CD4-positive, CD25-positive, alpha-beta regulatory T cell (primary cell): ENCODE measurements at regions not wholly inside any gene's neighbourhood (a gene's known extent, or its start where the extent isn't known, plus 50 kb on each side); places are given as distances from the start of the nearest gene placed in this dataset.

Experiments
- ATAC-seq, 2 donors: fragments of 150-1000 bp; cut with Tn5 transposase; one replicate each; pipeline ENCODE4 v1.10.0; 2021; ENCODE audit warnings: low read depth in 2 of 2, moderate number of reproducible peaks in 2 of 2, moderate library complexity in 1 of 2
- DNase-seq, 3 donors: peaks; one replicate each; pipeline versions ENCODE4 v3.0.0 to v3.0.0-alpha.2; 2012 to 2022; ENCODE audit warnings: mixed read lengths in 1 of 3
- H3K27ac ChIP-seq: one replicate; pipeline ENCODE4 v1.7.0; 2013; ENCODE audit warnings: mild to moderate bottlenecking, low read length; ENCODE audit not compliant: insufficient read depth, poor library complexity, severe bottlenecking
- H3K27me3 ChIP-seq: one replicate; pipeline ENCODE4 v1.7.0; 2013; ENCODE audit warnings: low read length; ENCODE audit not compliant: control insufficient read depth, insufficient read depth
- H3K36me3 ChIP-seq: one replicate; pipeline ENCODE4 v1.7.0; 2013; ENCODE audit warnings: mild to moderate bottlenecking, low read length, moderate library complexity; ENCODE audit not compliant: control insufficient read depth, insufficient read depth
- H3K4me1 ChIP-seq: 2 replicates; pipeline ENCODE4 v1.7.0; 2013; ENCODE audit warnings: mild to moderate bottlenecking, low read length; ENCODE audit not compliant: insufficient read depth, control insufficient read depth, poor library complexity, severe bottlenecking
- H3K4me3 ChIP-seq: one replicate; pipeline ENCODE4 v1.7.0; 2013; ENCODE audit warnings: low read depth, mild to moderate bottlenecking, low read length, moderate library complexity
- H3K9me3 ChIP-seq, 2 experiments: 1 replicate in 1 of 2; 2 replicates in 1 of 2; pipeline ENCODE4 v1.7.0; 2013; ENCODE audit warnings: low read length in 2 of 2, mild to moderate bottlenecking in 1 of 2, moderate library complexity in 1 of 2; ENCODE audit not compliant: control insufficient read depth in 2 of 2
- H3K27ac Mint-ChIP-seq, 3 donors: one replicate each; pipeline ENCODE4 v1.8.0; 2020 to 2022; ENCODE audit warnings: mild to moderate bottlenecking in 3 of 3, mixed read lengths in 3 of 3, moderate library complexity in 2 of 3
- H3K27me3 Mint-ChIP-seq: one replicate; pipeline ENCODE4 v1.8.0; 2022; ENCODE audit warnings: mild to moderate bottlenecking, mixed read lengths
- H3K36me3 Mint-ChIP-seq: one replicate; pipeline ENCODE4 v1.8.0; 2020; ENCODE audit warnings: mixed read lengths
- H3K4me1 Mint-ChIP-seq, 4 donors: one replicate each; pipeline ENCODE4 v1.8.0; 2020 to 2022; ENCODE audit warnings: mixed read lengths in 4 of 4, mild to moderate bottlenecking in 1 of 4
- H3K4me3 Mint-ChIP-seq, 4 donors: one replicate each; pipeline ENCODE4 v1.8.0; 2020 to 2022; ENCODE audit warnings: mild to moderate bottlenecking in 4 of 4, mixed read lengths in 4 of 4, moderate library complexity in 3 of 4
- H3K9me3 Mint-ChIP-seq, 7 donors: one replicate each; pipeline ENCODE4 v1.8.0; 2020 to 2022; ENCODE audit warnings: mixed read lengths in 7 of 7, mild to moderate bottlenecking in 3 of 7, moderate library complexity in 2 of 7

DNA sequence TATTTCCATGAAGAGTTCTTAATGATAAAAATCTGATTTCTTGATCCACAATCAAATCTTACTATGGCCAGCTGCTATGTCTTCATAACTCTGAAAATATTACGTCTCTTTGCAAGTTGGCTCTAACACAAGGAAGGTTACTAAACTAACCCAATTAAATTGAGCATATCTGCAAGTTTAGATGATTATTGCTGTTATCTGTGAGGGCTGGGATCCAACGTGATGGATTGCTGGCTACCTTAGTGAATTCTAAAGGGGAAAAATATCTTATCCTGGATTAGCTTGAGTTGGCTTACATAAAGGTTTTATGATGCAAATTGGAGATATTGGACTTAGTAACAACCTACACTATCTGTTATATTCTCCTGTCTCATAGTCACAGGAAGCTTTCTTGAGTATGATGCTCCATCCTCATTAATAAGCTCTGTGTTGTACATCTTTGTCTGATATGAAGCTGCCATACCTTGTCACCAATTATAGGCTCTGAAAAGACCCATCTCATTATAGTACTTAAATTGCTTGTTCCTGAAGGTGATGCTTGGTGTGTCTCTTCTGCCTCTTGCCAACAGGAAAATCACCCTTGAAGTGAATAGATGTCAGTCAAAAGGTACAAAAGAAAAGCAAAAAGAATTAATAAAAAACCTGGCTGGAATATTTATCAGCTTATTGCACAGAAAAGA, 733.0 kb upstream of the MEF2C start:
- no peak for ATAC-seq
- no peak overlapping the region for H3K27ac Mint-ChIP-seq
- DNase-seq: no peak
- Histone ChIP-seq H3K4me1 (no peaks in the 10 kb centered on the region), H3K4me3 (no peak overlapping the region), H3K9me3 (peaks cover 1 to 4% of the 10 kb centered on the region in 2 experiments), H3K27ac (no peak overlapping the region), H3K36me3 (no peaks in the 10 kb centered on the region), H3K27me3 (no peaks in the 10 kb centered on the region)
- H3K4me1 Mint-ChIP-seq: no peaks in the 10 kb centered on the region
- H3K27me3 Mint-ChIP-seq: no peaks in the 10 kb centered on the region
- H3K9me3 Mint-ChIP-seq: peaks cover 0 to 12% (median 1%) of the 10 kb centered on the region in 7 donors
- no peak overlapping the region for H3K4me3 Mint-ChIP-seq
- H3K36me3 Mint-ChIP-seq: no peaks in the 10 kb centered on the region

DNA sequence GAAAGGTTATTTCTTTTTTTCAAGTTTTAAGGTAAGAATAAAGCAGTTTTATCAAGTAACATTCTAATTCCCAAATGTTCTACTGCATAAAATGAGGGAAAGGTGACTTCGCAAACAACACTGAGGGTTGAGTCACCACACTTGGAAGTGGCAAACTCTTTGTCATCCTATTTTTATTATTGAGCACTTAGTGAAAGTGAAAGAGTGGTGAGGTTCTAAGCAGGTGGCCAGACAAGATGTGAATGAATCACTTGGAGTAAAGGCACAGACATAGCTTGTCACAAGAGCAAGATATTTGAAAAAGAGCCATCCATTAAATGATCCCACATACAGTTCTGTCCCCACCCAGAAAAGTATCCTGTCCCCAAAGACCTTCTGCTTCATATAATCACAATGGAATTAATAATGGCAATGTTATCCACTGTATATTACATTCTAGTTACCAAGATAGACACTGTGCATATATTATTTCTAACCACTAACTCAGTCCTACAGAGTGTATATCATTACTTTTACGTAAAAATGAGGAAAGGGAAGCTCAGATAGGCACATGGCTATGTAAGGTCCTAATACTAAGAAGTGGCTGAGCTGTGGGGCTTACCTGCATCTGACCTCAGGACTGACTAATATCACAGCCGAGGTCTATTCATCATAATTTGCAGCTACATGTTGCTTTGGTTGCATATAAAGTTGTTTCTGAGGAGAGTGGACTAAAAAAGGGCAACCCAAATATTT, 730.4 kb upstream of the MEF2C start:
- no peak overlapping the region for H3K27ac ChIP-seq
- DNase-seq (no peak), ATAC-seq (no peak)
- no peak overlapping the region for H3K4me3 ChIP-seq
- no peaks in the 10 kb centered on the region for H3K4me1 ChIP-seq
- no peaks in the 10 kb centered on the region for H3K36me3 Mint-ChIP-seq
- H3K27me3 ChIP-seq: no peaks in the 10 kb centered on the region
- H3K27me3 Mint-ChIP-seq: no peaks in the 10 kb centered on the region
- H3K4me3 Mint-ChIP-seq: no peak overlapping the region
- H3K4me1 Mint-ChIP-seq: no peaks in the 10 kb centered on the region
- H3K27ac Mint-ChIP-seq: no peak overlapping the region
- peaks cover 0 to 11% (median 0%) of the 10 kb centered on the region in 7 donors for H3K9me3 Mint-ChIP-seq
- no peaks in the 10 kb centered on the region for H3K36me3 ChIP-seq
- no peaks in the 10 kb centered on the region for H3K9me3 ChIP-seq

DNA sequence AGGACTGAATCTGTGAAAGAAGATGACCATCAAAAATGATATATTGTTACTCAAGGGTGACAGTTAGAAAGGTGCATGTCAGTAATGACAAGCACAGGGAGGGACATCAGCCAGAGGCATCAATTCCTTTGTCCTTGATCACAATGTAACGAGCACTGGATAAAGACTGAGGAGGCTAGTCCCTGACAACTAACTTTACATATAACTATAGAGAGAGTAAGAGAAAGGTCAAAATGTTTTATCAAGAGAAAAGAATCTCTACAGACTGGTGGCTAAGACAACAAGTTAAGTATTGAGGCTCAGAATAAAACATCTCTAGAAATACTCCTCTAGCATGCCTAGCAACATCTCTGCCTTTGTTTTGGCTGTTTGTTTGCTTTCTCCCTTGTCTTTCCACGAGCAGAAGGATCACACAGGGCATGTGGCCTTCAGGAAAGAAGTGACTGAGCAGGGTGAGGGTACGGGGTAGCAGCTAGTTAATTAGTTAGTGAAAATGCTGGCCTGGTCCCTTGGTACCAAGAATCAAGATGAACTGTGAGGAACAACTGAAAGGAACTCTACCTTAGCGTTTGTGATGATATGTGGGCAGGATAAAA, 724.1 kb upstream of the MEF2C start:
- H3K9me3 Mint-ChIP-seq: peaks cover 0 to 14% (median 3%) of the 10 kb centered on the region in 7 donors
- H3K36me3 Mint-ChIP-seq: no peaks in the 10 kb centered on the region
- ATAC-seq (no peak), DNase-seq (no peak)
- no peaks in the 10 kb centered on the region for H3K27me3 Mint-ChIP-seq
- Histone ChIP-seq H3K36me3 (no peaks in the 10 kb centered on the region), H3K27me3 (no peaks in the 10 kb centered on the region), H3K4me3 (no peak overlapping the region), H3K4me1 (no peaks in the 10 kb centered on the region), H3K27ac (no peak overlapping the region), H3K9me3 (no peaks in the 10 kb centered on the region)
- no peak overlapping the region for H3K4me3 Mint-ChIP-seq
- no peaks in the 10 kb centered on the region for H3K4me1 Mint-ChIP-seq
- H3K27ac Mint-ChIP-seq: no peak overlapping the region

DNA sequence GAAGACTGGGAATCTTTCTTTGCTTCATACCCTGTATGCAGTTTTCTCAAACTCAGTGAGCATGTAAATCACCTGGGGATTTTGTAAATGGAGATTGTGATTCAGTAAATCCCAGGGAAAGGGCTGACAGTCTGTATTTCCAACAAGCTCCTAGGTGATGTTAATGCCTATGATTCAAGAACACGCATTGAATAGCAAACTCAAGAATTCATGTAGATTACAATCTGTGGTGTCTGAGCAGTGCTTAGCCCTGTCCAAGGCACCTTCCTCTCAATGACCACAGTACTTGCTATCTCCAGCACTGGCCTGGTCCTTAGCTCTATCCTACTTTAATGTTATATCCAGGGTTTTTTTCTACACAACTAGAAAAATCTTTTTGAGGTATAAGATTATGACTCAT, 721.4 kb upstream of the MEF2C start:
- Mint-ChIP-seq H3K4me3 (no peak overlapping the region), H3K4me1 (no peaks in the 10 kb centered on the region), H3K27me3 (no peaks in the 10 kb centered on the region), H3K27ac (no peak overlapping the region), H3K36me3 (no peaks in the 10 kb centered on the region), H3K9me3 (peaks cover 0 to 7% (median 3%) of the 10 kb centered on the region in 7 donors)
- DNase-seq (no peak), ATAC-seq (no peak)
- Histone ChIP-seq H3K36me3 (no peaks in the 10 kb centered on the region), H3K27me3 (no peaks in the 10 kb centered on the region), H3K9me3 (no peaks in the 10 kb centered on the region), H3K4me3 (no peak overlapping the region), H3K4me1 (no peaks in the 10 kb centered on the region), H3K27ac (no peak overlapping the region)

DNA sequence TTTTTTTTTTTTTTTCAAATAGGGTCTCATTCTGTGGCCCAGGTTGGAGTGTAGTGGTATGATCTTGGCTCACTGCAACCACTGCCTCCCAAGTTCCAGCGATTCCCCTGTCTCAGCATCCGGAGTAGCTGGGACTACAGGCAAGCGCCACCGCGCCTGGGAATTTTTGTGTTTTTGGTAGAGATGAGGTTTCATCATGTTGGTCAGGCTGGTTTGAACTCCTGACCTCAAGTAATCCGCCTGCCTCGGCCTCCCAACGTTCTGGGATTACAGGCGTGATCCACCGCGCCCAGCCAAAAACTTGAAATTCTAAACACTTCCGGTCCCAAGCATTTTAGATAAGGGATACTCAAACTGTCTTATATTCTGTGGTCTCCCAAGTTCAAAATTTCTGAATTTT, 718.9 kb upstream of the MEF2C start:
- DNase-seq: no peak
- Mint-ChIP-seq H3K27ac (no peak overlapping the region), H3K4me3 (no peak overlapping the region), H3K36me3 (no peaks in the 10 kb centered on the region), H3K4me1 (no peaks in the 10 kb centered on the region), H3K9me3 (peaks cover 0 to 11% (median 9%) of the 10 kb centered on the region in 7 donors), H3K27me3 (no peaks in the 10 kb centered on the region)
- Histone ChIP-seq H3K27me3 (no peaks in the 10 kb centered on the region), H3K27ac (no peak overlapping the region), H3K9me3 (no peaks in the 10 kb centered on the region), H3K4me1 (no peaks in the 10 kb centered on the region), H3K4me3 (no peak overlapping the region), H3K36me3 (no peaks in the 10 kb centered on the region)
- ATAC-seq: no peak

DNA sequence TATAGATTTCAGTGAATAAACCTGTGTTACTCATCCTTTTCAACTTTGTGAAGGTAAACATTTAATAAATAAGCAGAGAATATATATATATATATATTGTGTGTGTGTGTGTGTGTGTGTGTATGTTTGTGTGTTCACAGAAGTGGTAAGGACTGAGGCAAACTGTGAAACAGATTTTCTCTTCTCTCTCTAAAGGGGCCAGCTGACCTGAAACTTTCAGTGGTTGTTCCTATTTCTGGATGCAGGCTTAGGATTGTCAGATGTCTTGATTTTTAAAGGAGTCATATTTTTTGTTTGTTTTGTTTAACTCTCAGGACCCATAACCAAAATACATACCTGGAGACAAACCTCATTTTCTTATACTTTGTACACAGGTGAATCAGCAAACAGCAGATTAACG, 714.9 kb upstream of the MEF2C start:
- H3K36me3 Mint-ChIP-seq: no peaks in the 10 kb centered on the region
- no peaks in the 10 kb centered on the region for H3K27me3 ChIP-seq
- no peak overlapping the region for H3K27ac Mint-ChIP-seq
- no peaks in the 10 kb centered on the region for H3K4me1 Mint-ChIP-seq
- no peak overlapping the region for H3K27ac ChIP-seq
- peaks cover 0 to 6% (median 5%) of the 10 kb centered on the region in 7 donors for H3K9me3 Mint-ChIP-seq
- no peak overlapping the region for H3K4me3 ChIP-seq
- ATAC-seq: no peak
- no peak overlapping the region for H3K4me3 Mint-ChIP-seq
- no peaks in the 10 kb centered on the region for H3K27me3 Mint-ChIP-seq
- H3K4me1 ChIP-seq: no peaks in the 10 kb centered on the region
- no peaks in the 10 kb centered on the region for H3K9me3 ChIP-seq
- no peaks in the 10 kb centered on the region for H3K36me3 ChIP-seq
- DNase-seq: no peak

GRCh38 chr5:89596821-89597220, 713.8 kb upstream of the MEF2C start:
- DNase-seq (no peak), ATAC-seq (no peak)
- Mint-ChIP-seq H3K27me3 (no peaks in the 10 kb centered on the region), H3K36me3 (no peaks in the 10 kb centered on the region), H3K4me3 (no peak overlapping the region), H3K4me1 (no peaks in the 10 kb centered on the region), H3K27ac (no peak overlapping the region), H3K9me3 (peaks cover 0 to 10% (median 6%) of the 10 kb centered on the region in 7 donors)
- H3K4me3 ChIP-seq: no peak overlapping the region
- H3K4me1 ChIP-seq: no peaks in the 10 kb centered on the region
- no peaks in the 10 kb centered on the region for H3K9me3 ChIP-seq
- no peaks in the 10 kb centered on the region for H3K27me3 ChIP-seq
- no peaks in the 10 kb centered on the region for H3K36me3 ChIP-seq
- H3K27ac ChIP-seq: no peak overlapping the region
